ENCODE measurements at regions not wholly inside any gene's neighbourhood (a gene's known extent, or its start where the extent isn't known, plus 50 kb on each side); places are given as distances from the start of the nearest gene placed in this dataset.

DNA sequence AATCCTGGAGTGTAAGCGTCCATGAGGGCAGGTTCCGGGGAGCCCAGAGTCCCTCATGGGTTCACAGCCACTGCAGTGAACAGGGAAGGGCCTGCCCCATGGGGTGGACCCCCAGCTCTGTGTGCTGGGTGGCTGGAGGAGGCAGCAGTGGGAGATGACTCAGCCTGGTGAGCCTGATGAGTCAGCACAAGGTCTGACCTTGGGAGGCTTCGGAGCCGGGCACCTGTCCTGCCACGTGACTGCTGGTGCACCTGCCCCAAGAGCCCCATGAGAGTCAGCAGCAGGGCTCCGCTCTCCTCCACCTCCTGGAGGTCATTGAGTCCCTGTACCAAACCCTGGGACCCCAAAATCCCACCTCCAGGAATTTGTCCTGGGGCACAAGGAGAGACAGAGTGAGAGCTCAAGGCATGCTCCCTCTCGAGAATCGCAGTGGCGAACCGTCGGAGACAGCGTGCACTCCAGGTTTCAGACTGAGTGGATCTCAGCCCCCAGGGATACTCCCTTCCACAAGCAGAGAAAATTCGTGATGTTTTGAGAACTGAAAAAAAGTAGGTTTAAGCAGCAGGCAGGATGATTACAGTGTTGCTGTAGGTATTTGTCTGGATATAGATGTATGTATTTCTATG, 1221.7 kb downstream of the BRD1 start:
- Histone ChIP-seq H3K9me2 (replicated peaks; ENCODE audit: insufficient read depth, low read length) (no peaks in the 10 kb centered on the region), H3K4me3 (ENCODE audit: low read length) (no peak overlapping the region), H4K20me1 (ENCODE audit: insufficient read depth, low read length) (no peaks in the 10 kb centered on the region), H3K36me3 (replicated peaks; ENCODE audit: insufficient read depth, low read length) (no peaks in the 10 kb centered on the region), H3K27ac (ENCODE audit: low read length) (peak overlapping the region; percentile 12; the same call in 1 of the 2 replicates), H3K9ac (ENCODE audit: low read length) (no peak overlapping the region), H3F3A (ENCODE audit: insufficient read depth, low read length) (no peaks in the 10 kb centered on the region), H3K27me3 (replicated peaks; ENCODE audit: insufficient read depth, low read length) (no peaks in the 10 kb centered on the region), H3K9me3 (replicated peaks; ENCODE audit: insufficient read depth, low read length) (no peaks in the 10 kb centered on the region), H3K79me2 (ENCODE audit: low read length) (peaks cover 49% of the 10 kb centered on the region), H3K4me2 (ENCODE audit: low read depth, low read length) (no peak overlapping the region), H2AFZ (ENCODE audit: low read length) (no peak overlapping the region), H3K4me1 (ENCODE audit: low read length) (peaks cover 5% of the 10 kb centered on the region)
- TF ChIP-seq, protein P1, sequence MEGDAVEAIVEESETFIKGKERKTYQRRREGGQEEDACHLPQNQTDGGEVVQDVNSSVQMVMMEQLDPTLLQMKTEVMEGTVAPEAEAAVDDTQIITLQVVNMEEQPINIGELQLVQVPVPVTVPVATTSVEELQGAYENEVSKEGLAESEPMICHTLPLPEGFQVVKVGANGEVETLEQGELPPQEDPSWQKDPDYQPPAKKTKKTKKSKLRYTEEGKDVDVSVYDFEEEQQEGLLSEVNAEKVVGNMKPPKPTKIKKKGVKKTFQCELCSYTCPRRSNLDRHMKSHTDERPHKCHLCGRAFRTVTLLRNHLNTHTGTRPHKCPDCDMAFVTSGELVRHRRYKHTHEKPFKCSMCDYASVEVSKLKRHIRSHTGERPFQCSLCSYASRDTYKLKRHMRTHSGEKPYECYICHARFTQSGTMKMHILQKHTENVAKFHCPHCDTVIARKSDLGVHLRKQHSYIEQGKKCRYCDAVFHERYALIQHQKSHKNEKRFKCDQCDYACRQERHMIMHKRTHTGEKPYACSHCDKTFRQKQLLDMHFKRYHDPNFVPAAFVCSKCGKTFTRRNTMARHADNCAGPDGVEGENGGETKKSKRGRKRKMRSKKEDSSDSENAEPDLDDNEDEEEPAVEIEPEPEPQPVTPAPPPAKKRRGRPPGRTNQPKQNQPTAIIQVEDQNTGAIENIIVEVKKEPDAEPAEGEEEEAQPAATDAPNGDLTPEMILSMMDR (IDR thresholded peaks at IDR 0.05; ENCODE audit: low read length) = no peak
- TF ChIP-seq EZH2phosphoT487 (IDR thresholded peaks at IDR 0.05; ENCODE audit: low read length) = no peak
- TF ChIP-seq EZH2 (optimal IDR thresholded peaks at IDR 0.05; ENCODE audit: low read depth, low read length) = no peak
- peak; percentile 85 for DNase-seq

DNA sequence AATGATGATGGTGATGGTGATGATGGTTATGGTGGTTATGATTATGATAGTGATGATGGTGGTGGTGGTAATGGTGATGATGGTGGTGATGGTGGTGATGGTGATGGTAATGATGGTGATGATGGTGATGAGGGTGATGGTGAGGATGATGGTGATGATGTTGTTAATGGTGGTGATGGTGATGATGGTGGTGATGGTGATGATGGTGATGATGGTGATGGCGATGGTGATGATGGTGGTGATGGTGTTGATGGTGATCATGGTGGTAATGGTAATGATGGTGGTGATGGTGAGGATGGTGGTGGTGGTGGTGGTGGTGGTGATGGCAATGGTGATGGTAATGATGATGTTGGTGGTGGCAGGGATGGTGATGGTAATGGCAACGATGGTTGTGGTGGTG, 1222.5 kb downstream of the BRD1 start:
- H3K27me3 ChIP-seq (replicated peaks; ENCODE audit: insufficient read depth, low read length) = no peaks in the 10 kb centered on the region
- DNase-seq = no peak
- H2AFZ ChIP-seq (ENCODE audit: low read length) = no peak overlapping the region
- H3K4me2 ChIP-seq (ENCODE audit: low read depth, low read length) = no peak overlapping the region
- H3K9ac ChIP-seq (ENCODE audit: low read length) = no peak overlapping the region
- peaks cover 52% of the 10 kb centered on the region for H3K79me2 ChIP-seq (ENCODE audit: low read length)
- no peaks in the 10 kb centered on the region for H3K9me2 ChIP-seq (replicated peaks; ENCODE audit: insufficient read depth, low read length)
- H3K4me1 ChIP-seq (ENCODE audit: low read length) = peaks cover 5% of the 10 kb centered on the region
- no peaks in the 10 kb centered on the region for H4K20me1 ChIP-seq (ENCODE audit: insufficient read depth, low read length)
- H3K9me3 ChIP-seq (replicated peaks; ENCODE audit: insufficient read depth, low read length) = no peaks in the 10 kb centered on the region
- H3K4me3 ChIP-seq (ENCODE audit: low read length) = no peak overlapping the region
- TF ChIP-seq, protein P1 (IDR thresholded peaks at IDR 0.05; ENCODE audit: low read length) = no peak
- TF ChIP-seq EZH2phosphoT487 (IDR thresholded peaks at IDR 0.05; ENCODE audit: low read length) (no peak), EZH2 (optimal IDR thresholded peaks at IDR 0.05; ENCODE audit: low read depth, low read length) (no peak)
- H3K27ac ChIP-seq (ENCODE audit: low read length) = no peak overlapping the region
- no peaks in the 10 kb centered on the region for H3F3A ChIP-seq (ENCODE audit: insufficient read depth, low read length)
- no peaks in the 10 kb centered on the region for H3K36me3 ChIP-seq (replicated peaks; ENCODE audit: insufficient read depth, low read length)

DNA sequence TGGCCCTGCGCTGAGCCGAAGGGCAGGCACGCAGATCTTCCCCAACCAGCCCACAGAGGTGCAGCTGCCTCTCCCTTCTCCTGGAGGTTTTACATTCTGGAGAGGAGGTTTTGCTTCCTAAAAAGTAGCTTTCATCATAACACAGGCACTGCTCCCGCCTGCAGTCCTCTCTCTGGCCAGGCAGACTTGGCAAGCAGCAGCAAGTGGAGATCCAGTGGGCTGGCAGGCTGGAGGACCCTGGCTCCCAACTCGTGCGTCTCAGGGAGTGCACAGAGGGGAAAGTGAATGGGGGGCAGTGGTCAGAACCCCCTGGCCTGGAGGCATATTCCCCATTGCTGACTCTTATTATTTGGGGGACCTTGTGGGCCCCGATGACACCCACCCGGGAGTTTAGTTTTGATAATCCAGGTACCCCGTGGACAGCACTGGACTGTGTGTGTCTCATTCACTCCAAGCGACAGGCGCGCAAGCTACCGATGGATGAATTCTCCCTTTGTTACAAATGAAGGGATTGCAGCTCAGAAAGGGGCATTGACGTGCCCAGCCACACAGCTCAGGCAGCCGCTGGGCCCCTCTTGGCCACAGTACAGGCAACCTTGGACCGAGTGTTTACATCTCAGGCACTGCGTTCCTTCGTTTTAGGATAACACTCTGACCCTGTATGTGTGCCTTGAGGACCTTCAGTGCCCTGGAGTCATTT, 1223.9 kb downstream of the BRD1 start:
- Histone ChIP-seq H3K4me3 (ENCODE audit: low read length) (no peak overlapping the region), H3K9me3 (replicated peaks; ENCODE audit: insufficient read depth, low read length) (no peaks in the 10 kb centered on the region), H3K36me3 (replicated peaks; ENCODE audit: insufficient read depth, low read length) (no peaks in the 10 kb centered on the region), H3F3A (ENCODE audit: insufficient read depth, low read length) (no peaks in the 10 kb centered on the region), H4K20me1 (ENCODE audit: insufficient read depth, low read length) (no peaks in the 10 kb centered on the region), H3K79me2 (ENCODE audit: low read length) (peaks cover 53% of the 10 kb centered on the region), H3K9me2 (replicated peaks; ENCODE audit: insufficient read depth, low read length) (no peaks in the 10 kb centered on the region), H3K4me1 (ENCODE audit: low read length) (peaks cover 5% of the 10 kb centered on the region), H2AFZ (ENCODE audit: low read length) (no peak overlapping the region), H3K27me3 (replicated peaks; ENCODE audit: insufficient read depth, low read length) (no peaks in the 10 kb centered on the region), H3K4me2 (ENCODE audit: low read depth, low read length) (no peak overlapping the region), H3K9ac (ENCODE audit: low read length) (no peak overlapping the region), H3K27ac (ENCODE audit: low read length) (no peak overlapping the region)
- no peak for DNase-seq
- TF ChIP-seq EZH2 (optimal IDR thresholded peaks at IDR 0.05; ENCODE audit: low read depth, low read length) (no peak), EZH2phosphoT487 (IDR thresholded peaks at IDR 0.05; ENCODE audit: low read length) (no peak)
- TF ChIP-seq, protein P1 (IDR thresholded peaks at IDR 0.05; ENCODE audit: low read length) = no peak

Data from MM.1S (cell line).